GM18502 (cell line): ENCODE measurements at regions not wholly inside any gene's neighbourhood (a gene's known extent, or its start where the extent isn't known, plus 50 kb on each side); places are given as distances from the start of the nearest gene placed in this dataset.
"Not testable (repeated sequence)": the region's sequence is repeated elsewhere in the genome, so short reads cannot be mapped to it uniquely, and the experiment has no call there.

ENCODE experiments used
- ATAC-seq: cut with Tn5 transposase; IDR thresholded peaks from one replicate; pipeline ENCODE4 v1.9.1; 2021; ENCODE audit warnings: mild to moderate bottlenecking; ENCODE audit not compliant: unreplicated experiment, poor library complexity

DNA sequence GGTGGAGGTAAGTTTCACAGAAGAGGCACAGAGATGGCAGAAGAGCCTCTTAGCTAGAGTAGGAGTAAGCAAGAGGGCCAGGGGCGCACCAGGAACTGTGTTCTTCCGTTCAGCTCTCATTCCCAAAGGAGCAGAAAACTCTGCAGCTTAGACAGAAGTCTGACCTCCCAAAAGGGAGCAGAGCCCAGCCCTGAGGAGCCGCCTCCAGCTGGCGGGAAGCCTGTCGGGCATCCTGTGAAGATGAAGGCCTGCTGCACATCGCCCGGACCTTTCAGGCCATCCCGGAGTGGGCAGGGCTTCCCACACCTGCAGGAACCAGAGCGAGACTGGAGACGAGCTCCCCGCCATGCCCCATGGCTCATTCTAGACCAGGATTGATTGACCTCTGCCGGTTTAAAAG lies 1102.8 kb downstream of the BRD1 start:
- ATAC-seq, result no peak

GRCh38 chr22:48722661-48723060 lies 1105.0 kb downstream of the BRD1 start:
- no peak for ATAC-seq

DNA sequence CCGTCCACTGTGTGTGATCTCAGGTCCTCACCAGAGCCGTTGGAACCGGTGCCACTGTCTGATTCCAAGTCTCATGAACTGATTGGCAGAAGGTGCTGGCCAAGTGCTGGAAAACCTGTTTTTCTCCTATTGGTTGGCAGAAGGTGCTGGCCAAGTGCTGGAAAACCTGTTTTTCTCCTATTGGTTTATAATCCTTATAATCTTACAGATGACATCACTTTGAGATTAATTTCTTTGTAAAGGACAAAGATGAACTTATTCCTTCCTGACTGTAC lies 1106.3 kb downstream of the BRD1 start:
- no peak for ATAC-seq

- ATAC-seq, result no peak
Observed at GRCh38 chr22:48720662-48721394, 1106.8 kb downstream of the BRD1 start.

DNA sequence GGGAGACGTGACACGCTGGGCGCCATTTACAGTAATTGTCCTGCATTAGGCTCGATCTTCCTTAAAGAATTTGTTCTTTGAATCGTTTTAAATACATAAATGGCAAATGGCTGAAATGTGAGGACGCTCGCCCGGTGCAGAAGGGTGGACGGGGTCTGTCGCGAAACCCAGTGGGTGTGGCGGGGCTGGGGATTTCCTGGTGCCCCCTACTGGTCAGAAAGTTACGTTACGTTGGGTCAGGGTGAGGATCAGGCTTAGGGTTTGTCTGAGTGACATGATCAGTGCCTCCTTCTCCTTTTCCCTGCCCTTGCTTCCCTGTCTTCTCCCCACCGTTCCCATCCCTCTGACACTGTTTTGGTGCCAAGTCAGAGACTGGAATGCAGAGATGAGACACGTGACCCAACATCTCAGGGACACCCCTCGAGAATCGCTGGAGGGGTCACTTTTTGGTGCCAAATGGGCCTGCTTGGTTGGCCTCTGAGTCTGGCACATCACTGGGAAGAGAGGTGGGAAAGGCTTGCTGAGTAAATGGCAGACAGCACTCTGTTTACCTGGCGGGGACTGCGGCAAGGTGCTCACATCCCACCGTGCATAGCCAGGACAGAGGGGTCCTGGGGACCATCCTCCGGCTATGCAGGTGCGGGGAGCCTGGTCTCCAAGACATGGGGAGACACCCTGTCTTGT lies 1107.6 kb downstream of the BRD1 start:
- ATAC-seq, result no peak

DNA sequence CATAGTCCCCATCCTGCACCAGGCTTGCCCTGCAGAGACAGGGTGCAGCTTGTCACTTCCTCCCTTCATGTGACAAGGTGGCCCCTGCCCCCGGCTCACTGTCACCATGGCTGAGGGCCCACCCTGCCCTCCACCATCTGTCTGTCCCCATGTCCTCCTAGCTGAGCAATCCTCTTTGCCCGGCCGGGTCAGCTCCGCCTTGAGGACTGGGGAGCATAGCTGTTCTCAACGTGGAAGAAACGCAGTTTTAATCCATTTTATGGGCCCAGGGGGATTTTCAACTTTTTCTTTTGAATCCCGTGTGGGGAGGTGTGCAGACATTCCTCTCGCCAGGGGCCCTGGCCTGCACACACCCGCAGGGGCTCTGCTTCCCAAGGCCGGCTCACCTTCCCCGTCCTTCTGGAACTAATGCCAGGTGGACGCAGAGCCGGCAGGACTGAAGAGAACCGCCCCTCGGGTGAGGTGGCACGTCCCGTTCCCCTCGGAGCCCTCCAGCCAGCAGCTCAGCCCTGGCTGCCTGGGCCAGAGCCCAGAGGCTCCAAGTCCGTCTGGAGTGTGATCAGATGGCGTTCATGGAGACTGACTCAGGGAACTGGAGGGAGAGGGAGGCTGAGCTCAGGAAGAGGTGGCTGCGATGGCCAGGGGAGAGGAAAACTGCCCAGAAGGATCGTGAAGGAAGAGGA lies 1108.7 kb downstream of the BRD1 start:
- ATAC-seq, result no peak

DNA sequence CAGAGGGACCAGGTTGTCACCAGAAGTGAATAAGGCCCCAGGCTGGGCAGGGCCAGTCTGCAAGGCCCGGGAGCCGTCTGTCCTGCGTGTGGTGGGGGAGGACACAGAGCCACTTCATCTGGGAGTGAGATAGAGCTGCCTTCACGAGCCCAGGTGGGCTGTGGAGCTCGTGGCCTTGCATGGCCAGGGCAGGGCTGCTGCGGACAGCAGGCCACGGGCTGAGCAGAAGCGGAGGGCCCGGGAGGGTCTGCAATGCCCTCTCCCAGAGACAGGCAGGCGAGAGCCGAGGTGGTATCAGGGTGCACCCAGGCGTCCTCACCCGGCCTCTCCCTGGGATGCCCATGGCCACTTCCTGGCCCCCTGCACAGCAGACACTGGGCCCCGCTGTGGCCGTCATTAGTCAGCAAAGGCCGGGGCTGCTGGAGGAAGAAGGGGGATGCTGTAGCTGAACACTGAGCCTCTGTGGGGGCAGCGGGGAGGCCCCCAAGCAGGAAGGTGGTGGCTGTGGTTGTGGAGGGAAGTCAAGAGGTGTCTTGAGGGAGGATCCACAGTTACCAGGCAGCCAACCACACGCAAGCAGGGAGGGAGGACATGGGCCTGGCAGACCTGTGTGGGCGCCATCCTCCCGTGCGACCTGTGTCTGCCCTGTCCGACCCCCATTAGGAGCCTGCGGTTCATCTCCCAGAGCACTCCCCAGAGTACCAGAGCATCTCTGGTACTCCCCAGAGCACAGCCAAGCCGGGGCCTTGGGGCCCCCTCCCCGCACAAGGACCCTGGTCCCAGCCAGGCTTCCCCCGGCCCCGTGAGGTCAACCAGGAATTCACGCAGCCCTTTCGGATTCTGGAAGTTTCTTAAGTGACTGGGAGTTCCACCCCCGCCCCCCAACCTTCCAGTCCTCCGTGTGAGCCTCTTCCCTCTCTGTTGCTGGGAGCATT lies 1109.5 kb downstream of the BRD1 start:
- no peak for ATAC-seq

- ATAC-seq, result no peak
Observed at GRCh38 chr22:48717076-48717810, 1110.4 kb downstream of the BRD1 start.

GRCh38 chr22:48716154-48716553 lies 1111.5 kb downstream of the BRD1 start:
- not testable (repeated sequence) for ATAC-seq

- ATAC-seq, result no peak
Observed at GRCh38 chr22:48715511-48715910, 1112.2 kb downstream of the BRD1 start.

DNA sequence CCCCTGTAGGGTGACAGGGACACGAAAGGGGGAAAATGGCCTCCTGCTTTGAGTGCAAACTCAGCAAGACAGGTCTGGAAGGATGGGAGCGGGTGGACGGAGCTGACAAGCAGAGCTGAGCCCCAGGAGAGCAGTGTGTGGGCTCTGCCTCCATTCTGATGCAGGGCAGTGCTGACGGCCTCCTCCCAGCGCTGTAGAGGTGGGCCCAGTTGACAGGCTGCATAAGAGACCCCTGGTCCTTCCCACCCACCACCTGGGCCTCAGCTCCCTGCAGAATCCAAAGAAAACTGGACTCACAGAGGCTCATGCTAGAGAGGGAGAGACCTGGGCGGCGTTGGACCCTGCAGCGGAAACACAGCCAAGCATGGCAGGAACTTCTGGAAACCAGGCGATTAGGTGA lies 1113.4 kb downstream of the BRD1 start:
- no peak for ATAC-seq

GRCh38 chr22:48713272-48714205 lies 1114.1 kb downstream of the BRD1 start:
- ATAC-seq, result no peak

DNA sequence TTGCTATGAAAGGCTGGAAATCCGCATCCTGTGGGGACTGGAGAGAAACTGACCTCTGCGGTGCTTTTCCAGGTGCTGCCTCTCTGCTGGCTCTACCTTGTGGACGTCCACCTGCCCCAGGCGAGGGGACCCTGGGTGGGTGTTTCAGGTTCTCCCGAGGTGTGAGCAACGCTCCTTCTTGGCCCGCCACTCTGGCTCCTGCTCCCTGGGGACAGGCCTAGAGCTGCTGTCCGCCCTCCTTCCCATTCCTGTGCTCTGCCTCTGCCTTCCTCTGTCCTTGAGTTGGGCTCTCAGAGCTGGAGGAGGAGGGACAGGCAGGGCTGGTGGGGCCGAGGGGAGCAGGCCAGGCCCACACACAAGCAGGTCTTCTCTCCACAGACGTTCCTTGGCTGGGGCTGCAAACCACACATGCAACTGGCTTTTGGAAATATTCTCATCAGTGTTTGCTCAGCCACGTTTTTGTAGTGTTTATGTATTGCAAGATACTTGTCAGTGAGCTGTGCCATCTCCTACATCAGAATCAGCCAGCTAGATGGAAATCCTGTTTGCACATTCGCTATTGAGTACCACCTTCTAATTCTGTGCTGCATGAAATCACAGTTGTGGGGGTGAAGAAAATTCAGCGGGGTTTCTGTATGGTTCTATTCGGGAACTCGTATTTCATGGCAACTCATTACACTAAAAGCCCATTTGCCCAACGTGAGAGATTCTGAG lies 1115.0 kb downstream of the BRD1 start:
- no peak for ATAC-seq

- ATAC-seq, result no peak
Observed at GRCh38 chr22:48711669-48712068, 1116.0 kb downstream of the BRD1 start.

DNA sequence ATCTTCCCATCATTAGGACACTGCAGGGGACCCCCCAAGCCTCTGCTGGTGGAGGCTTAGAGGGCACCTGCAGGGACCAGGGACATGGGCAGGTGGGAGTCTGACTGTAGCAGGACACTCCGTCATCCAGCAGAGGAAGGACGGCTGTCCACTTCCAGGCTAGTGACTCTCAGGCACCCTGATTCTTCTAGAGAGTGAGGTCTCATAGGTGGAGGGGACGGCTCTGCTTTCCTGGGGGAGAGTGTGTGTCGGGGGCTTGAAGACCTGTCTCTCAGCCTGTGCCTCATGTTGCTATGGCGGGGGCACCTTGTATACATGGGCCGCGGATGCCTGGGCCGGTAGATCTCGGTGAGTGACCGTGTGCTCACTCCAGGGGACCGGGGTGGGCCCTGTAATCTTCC lies 1116.6 kb downstream of the BRD1 start:
- ATAC-seq, result no peak

DNA sequence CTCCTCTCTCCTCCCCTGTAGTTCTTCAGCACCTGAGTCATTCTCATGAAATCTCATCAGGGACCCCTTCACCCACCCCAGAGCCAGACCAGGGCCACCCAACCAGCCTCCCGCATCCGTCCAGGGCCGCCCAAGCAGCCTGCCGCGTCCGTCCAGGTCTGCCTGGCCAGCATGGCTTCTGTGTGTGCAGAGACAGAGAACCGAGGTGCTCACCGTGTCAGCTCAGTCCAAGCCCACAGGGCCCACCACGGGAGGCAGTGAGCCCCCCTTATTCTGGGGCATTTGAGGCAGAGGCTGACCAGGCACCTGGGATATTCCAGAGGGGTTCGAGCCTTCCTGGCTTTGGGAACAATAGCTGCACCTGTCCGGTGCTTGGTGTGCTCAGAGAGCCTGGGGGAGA lies 1117.3 kb downstream of the BRD1 start:
- no peak for ATAC-seq

DNA sequence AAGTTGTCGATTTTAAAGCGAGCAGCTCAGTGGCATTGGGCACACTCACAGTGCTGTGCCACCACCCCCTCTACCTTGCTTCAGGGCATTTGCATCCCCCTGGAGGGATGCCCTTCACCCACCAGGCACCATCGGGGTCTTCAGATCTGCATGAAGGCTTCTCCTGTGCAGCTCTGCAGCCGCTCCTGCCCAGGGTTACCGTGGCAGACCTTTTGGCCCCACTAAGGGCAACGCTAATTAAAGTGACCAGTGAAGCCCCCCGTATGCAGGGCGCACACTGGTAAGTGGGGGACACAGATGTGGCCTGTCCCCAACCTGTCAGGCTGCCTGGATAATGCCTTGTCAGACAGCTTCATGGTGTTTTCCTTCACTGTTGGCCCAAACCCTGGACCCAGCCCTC lies 1117.7 kb downstream of the BRD1 start:
- ATAC-seq, result no peak

DNA sequence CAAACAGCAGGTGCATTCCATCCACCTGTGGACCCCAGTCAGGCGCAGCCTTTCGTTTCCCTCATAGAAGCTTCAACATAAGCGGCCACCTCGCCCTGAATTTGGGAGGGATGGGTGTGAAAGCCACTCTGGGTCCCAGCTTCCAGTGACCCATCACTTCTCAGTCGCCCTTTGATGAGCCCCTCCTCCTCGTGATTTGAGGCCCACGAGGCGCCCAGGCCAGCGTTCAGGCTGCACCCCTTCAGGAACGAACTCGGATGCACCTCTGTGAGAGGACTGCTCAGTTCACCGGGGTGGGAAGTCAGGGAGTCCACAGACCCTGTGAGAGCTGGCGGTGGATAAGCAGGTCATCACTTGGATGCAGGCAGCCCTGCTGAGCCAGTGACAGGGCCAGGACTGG lies 1118.2 kb downstream of the BRD1 start:
- ATAC-seq, result no peak
